HEK293T (cell line): ENCODE measurements at regions not wholly inside any gene's neighbourhood (a gene's known extent, or its start where the extent isn't known, plus 50 kb on each side); places are given as distances from the start of the nearest gene placed in this dataset.

Experiments
- ELF4 ChIP-seq: fragments of 450-650 bp; IDR thresholded peaks from 2 replicates; pipeline ENCODE4 v1.6.1; 2017; ENCODE audit warnings: antibody characterized with exemption
- FOXA1 ChIP-seq: fragments of 450-650 bp; IDR thresholded peaks from 2 replicates; pipeline ENCODE4 v1.6.1; 2016; ENCODE audit warnings: mild to moderate bottlenecking
- TARDBP ChIP-seq: fragments of 450-650 bp; IDR thresholded peaks from 2 replicates; pipeline ENCODE4 v1.6.1; 2016

GRCh38 chr9:99623780-99624364 is 197.8 kb upstream of the NR4A3 start:
- TF ChIP-seq FOXA1 (no peak), TARDBP (no peak), ELF4 (no peak)
